Panc1 (cell line): ENCODE measurements at regions not wholly inside any gene's neighbourhood (a gene's known extent, or its start where the extent isn't known, plus 50 kb on each side); places are given as distances from the start of the nearest gene placed in this dataset.

ENCODE experiments used
- ATAC-seq: fragments of 200-7000 bp; cut with Tn5 transposase; 2 replicates; pipeline ENCODE4 v1.9.1; 2020; ENCODE audit warnings: mild to moderate bottlenecking, moderate library complexity
- BruUV-seq: library from RNA; stranded (reverse); fragments of 400-500 nt; replicated peaks from 2 replicates; lab custom pipeline; 2021; lab: Mats Ljungman, UMichigan
- CTCF ChIA-PET: fragments of 300-600 bp; sonication (Branson Sonifier 250); formaldehyde crosslinking; loops from one replicate; lab custom pipeline; 2022; ENCODE audit warnings: antibody characterized with exemption; lab: Charles Lee
- POLR2A ChIA-PET: fragments of 300-600 bp; sonication (Branson Sonifier 250); formaldehyde crosslinking; loops from one replicate; lab custom pipeline; 2022; ENCODE audit warnings: antibody characterized with exemption; lab: Charles Lee
- DNase-seq: peaks from one replicate; pipeline ENCODE4 v3.0.0-alpha.2; 2010; ENCODE audit warnings: low read depth, low spot score
- H3K27ac ChIP-seq: 2 replicates; pipeline ENCODE4 v1.5.1; 2011; ENCODE audit warnings: mild to moderate bottlenecking, low read length, inconsistent platforms
- H3K27me3 ChIP-seq: fragments of 200-500 bp; sonication (Bioruptor generic); 2 replicates; pipeline ENCODE4 v1.6.0; 2014; ENCODE audit warnings: low read length, inconsistent platforms; ENCODE audit not compliant: control insufficient read depth, insufficient read depth
- H3K36me3 ChIP-seq: fragments of 200-500 bp; sonication (Bioruptor generic); 2 replicates; pipeline ENCODE4 v1.5.1; 2014; ENCODE audit warnings: inconsistent platforms, mild to moderate bottlenecking, low read length, moderate library complexity; ENCODE audit not compliant: control insufficient read depth, insufficient read depth
- H3K4me1 ChIP-seq: 2 replicates; pipeline ENCODE4 v1.5.1; 2011; ENCODE audit warnings: inconsistent platforms, mild to moderate bottlenecking, low read length, moderate library complexity; ENCODE audit not compliant: control insufficient read depth, insufficient read depth
- H3K4me3 ChIP-seq, 2 experiments: 2 replicates each; pipeline ENCODE4 v1.5.1; 2011 to 2012; ENCODE audit warnings: low read depth in 2 of 2, low read length in 2 of 2, mild to moderate bottlenecking in 2 of 2, inconsistent platforms in 1 of 2, moderate library complexity in 1 of 2
- H3K9me3 ChIP-seq: fragments of 200-500 bp; sonication (Bioruptor generic); 2 replicates; pipeline ENCODE4 v1.5.1; 2014; ENCODE audit warnings: low read depth, mild to moderate bottlenecking, inconsistent platforms, low read length, moderate library complexity; ENCODE audit not compliant: control insufficient read depth, insufficient read depth
- POLR2AphosphoS5 ChIP-seq: IDR thresholded peaks from 2 replicates; pipeline ENCODE4 v1.6.1; 2012; ENCODE audit warnings: mild to moderate bottlenecking, low read depth, low read length, moderate library complexity
- SIN3A ChIP-seq: IDR thresholded peaks from 2 replicates; pipeline ENCODE4 v1.6.1; 2012; ENCODE audit warnings: low read depth, mild to moderate bottlenecking, low read length, moderate library complexity, borderline replicate concordance; ENCODE audit not compliant: insufficient read depth
- TCF7L2 ChIP-seq: IDR thresholded peaks from 2 replicates; pipeline ENCODE4 v1.6.1; 2011; ENCODE audit warnings: mild to moderate bottlenecking, low read depth, low read length, inconsistent platforms
- in situ Hi-C: cut with HindIII; loops from 2 replicates; pipeline ENCODE4 v1.10.0; 2016; ENCODE audit warnings: low sequenced_read_pairs, low pct_unique_long_range_greater_than_20kb
- intact Hi-C: fragments of 100-400 bp; cut with micrococcal nuclease; formaldehyde crosslinking; loops from one replicate; pipeline ENCODE4 v1.10.0; 2022; ENCODE audit not compliant: unreplicated experiment
- TF ChIP-seq, protein P1 (sequence below): fragments of 450-650 bp; IDR thresholded peaks from 2 replicates; pipeline ENCODE4 v1.5.1; 2017; ENCODE audit warnings: mild to moderate bottlenecking
- TF ChIP-seq, protein P2 (sequence below), 2 experiments: IDR thresholded peaks; 2 replicates each; pipeline ENCODE4 v1.6.1; 2011 to 2012; ENCODE audit warnings: low read depth in 2 of 2, control low read depth in 1 of 2, low read length in 1 of 2, mild to moderate bottlenecking in 1 of 2, moderate library complexity in 1 of 2; ENCODE audit not compliant: insufficient read depth in 1 of 2

DNA sequence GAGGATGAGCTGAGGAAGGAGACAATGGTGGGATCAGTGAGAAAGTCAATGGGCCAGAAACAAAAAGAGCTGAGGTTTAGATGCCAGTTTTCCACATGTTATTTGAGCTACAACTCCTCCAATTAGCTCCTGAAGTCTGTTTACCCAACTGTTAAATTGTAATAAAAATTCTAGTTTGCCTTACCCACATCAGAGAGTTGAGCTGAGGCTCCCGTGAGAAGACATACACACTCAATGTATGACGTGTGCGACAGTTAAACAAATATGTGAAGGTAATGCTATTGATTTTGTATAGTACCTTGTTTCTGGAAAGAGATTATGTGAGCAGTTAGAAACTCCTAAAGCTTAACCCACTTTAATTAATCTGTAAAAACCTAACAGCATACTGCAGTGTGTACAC lies 318.1 kb upstream of the GRM7 start:
- Histone ChIP-seq H3K36me3 (no peaks in the 10 kb centered on the region), H3K4me1 (no peaks in the 10 kb centered on the region), H3K4me3 (no peak overlapping the region), H3K9me3 (no peaks in the 10 kb centered on the region), H3K27ac (no peak overlapping the region), H3K27me3 (no peaks in the 10 kb centered on the region)
- ChIA-PET POLR2A (no interaction called here), CTCF (no interaction called here)
- TF ChIP-seq TCF7L2: no peak
- no TSS peak for BruUV-seq
- in situ Hi-C loops: no loop called here
- ATAC-seq (no peak), DNase-seq (no peak)
- intact Hi-C loops: no loop called here

- in situ Hi-C loops: no loop called here
- CTCF ChIA-PET: no interaction called here
Observed at GRCh38 chr3:6549296-6549695, 311.6 kb upstream of the GRM7 start.

DNA sequence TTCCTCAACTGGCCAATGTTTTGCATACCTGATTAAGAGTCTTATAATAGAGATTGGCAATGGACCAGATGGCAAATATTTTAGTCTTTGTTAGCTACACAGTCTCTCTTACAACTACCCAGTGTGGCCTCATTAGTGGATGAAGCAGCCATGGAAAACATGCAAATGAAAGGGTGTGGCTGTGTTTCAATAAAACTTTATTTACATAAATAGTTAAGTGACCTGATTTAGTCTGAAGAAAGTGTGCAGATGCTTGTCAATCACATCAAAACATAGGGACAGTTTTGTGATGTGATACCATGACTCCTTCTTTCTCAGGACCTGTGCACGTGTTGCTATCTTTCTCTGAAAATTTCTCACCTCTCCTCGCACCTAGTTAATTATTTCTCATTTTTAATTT lies 309.8 kb upstream of the GRM7 start:
- TF ChIP-seq SIN3A (no peak), TCF7L2 (no peak), POLR2AphosphoS5 (no peak)
- TF ChIP-seq, protein P1, sequence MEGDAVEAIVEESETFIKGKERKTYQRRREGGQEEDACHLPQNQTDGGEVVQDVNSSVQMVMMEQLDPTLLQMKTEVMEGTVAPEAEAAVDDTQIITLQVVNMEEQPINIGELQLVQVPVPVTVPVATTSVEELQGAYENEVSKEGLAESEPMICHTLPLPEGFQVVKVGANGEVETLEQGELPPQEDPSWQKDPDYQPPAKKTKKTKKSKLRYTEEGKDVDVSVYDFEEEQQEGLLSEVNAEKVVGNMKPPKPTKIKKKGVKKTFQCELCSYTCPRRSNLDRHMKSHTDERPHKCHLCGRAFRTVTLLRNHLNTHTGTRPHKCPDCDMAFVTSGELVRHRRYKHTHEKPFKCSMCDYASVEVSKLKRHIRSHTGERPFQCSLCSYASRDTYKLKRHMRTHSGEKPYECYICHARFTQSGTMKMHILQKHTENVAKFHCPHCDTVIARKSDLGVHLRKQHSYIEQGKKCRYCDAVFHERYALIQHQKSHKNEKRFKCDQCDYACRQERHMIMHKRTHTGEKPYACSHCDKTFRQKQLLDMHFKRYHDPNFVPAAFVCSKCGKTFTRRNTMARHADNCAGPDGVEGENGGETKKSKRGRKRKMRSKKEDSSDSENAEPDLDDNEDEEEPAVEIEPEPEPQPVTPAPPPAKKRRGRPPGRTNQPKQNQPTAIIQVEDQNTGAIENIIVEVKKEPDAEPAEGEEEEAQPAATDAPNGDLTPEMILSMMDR: no peak
- TF ChIP-seq, protein P2, sequence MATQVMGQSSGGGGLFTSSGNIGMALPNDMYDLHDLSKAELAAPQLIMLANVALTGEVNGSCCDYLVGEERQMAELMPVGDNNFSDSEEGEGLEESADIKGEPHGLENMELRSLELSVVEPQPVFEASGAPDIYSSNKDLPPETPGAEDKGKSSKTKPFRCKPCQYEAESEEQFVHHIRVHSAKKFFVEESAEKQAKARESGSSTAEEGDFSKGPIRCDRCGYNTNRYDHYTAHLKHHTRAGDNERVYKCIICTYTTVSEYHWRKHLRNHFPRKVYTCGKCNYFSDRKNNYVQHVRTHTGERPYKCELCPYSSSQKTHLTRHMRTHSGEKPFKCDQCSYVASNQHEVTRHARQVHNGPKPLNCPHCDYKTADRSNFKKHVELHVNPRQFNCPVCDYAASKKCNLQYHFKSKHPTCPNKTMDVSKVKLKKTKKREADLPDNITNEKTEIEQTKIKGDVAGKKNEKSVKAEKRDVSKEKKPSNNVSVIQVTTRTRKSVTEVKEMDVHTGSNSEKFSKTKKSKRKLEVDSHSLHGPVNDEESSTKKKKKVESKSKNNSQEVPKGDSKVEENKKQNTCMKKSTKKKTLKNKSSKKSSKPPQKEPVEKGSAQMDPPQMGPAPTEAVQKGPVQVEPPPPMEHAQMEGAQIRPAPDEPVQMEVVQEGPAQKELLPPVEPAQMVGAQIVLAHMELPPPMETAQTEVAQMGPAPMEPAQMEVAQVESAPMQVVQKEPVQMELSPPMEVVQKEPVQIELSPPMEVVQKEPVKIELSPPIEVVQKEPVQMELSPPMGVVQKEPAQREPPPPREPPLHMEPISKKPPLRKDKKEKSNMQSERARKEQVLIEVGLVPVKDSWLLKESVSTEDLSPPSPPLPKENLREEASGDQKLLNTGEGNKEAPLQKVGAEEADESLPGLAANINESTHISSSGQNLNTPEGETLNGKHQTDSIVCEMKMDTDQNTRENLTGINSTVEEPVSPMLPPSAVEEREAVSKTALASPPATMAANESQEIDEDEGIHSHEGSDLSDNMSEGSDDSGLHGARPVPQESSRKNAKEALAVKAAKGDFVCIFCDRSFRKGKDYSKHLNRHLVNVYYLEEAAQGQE (IDR thresholded peaks at IDR 0.05; ENCODE audit: insufficient read depth in 1 of 2, low read depth in 2 of 2, low read length in 1 of 2): no peak
- no peak for DNase-seq
- no peak for ATAC-seq
- no TSS peak for BruUV-seq
- no peak overlapping the region for H3K4me3 ChIP-seq
- no peaks in the 10 kb centered on the region for H3K4me1 ChIP-seq
- no peaks in the 10 kb centered on the region for H3K9me3 ChIP-seq
- H3K27me3 ChIP-seq: no peaks in the 10 kb centered on the region
- H3K36me3 ChIP-seq: no peaks in the 10 kb centered on the region
- intact Hi-C loops: no loop called here
- no peak overlapping the region for H3K27ac ChIP-seq
- ChIA-PET CTCF (no interaction called here), POLR2A (no interaction called here)
- in situ Hi-C loops: no loop called here

More at GRCh38 chr3:6549296-6549695, 311.6 kb upstream of the GRM7 start:
- no TSS peak for BruUV-seq
- intact Hi-C loops: no loop called here
- POLR2A ChIA-PET: no interaction called here
- no peaks in the 10 kb centered on the region for H3K36me3 ChIP-seq
- no peaks in the 10 kb centered on the region for H3K9me3 ChIP-seq
- no peaks in the 10 kb centered on the region for H3K27me3 ChIP-seq
- ATAC-seq: no peak
- no peak overlapping the region for H3K27ac ChIP-seq
- no peaks in the 10 kb centered on the region for H3K4me1 ChIP-seq
- no peak for DNase-seq
- no peak overlapping the region for H3K4me3 ChIP-seq
- TF ChIP-seq, protein P2 (IDR thresholded peaks at IDR 0.05; ENCODE audit: insufficient read depth in 1 of 2, low read depth in 2 of 2, low read length in 1 of 2): no peak
- TF ChIP-seq TCF7L2 (no peak), SIN3A (no peak), POLR2AphosphoS5 (no peak)
- TF ChIP-seq, protein P1: no peak
